Liver (tissue), 8 donors: ENCODE measurements at regions not wholly inside any gene's neighbourhood (a gene's known extent, or its start where the extent isn't known, plus 50 kb on each side); places are given as distances from the start of the nearest gene placed in this dataset.

Experiments used
- DNase-seq: peaks from one replicate; pipeline ENCODE4 v3.0.0-alpha.2; 2017; ENCODE audit warnings: low spot score
- H3K27ac ChIP-seq, 2 donors: one replicate each; pipeline ENCODE4 v1.7.0; 2013; ENCODE audit warnings: inconsistent platforms in 2 of 2, low read length in 2 of 2, control low read depth in 1 of 2, low read depth in 1 of 2, mild to moderate bottlenecking in 1 of 2
- H3K27me3 ChIP-seq, 4 donors: one replicate each; pipeline versions ENCODE4 v1.6.1 to v1.7.0; 2013; ENCODE audit warnings: low read length in 3 of 4, inconsistent platforms in 1 of 4, mild to moderate bottlenecking in 1 of 4, moderate library complexity in 1 of 4; ENCODE audit not compliant: control insufficient read depth in 4 of 4, insufficient read depth in 4 of 4
- H3K36me3 ChIP-seq, 4 donors: one replicate each; pipeline versions ENCODE4 v1.6.1 to v1.7.0; 2013; ENCODE audit warnings: low read length in 3 of 4, mild to moderate bottlenecking in 3 of 4, low read depth in 1 of 4, moderate library complexity in 1 of 4; ENCODE audit not compliant: control insufficient read depth in 4 of 4, insufficient read depth in 3 of 4
- H3K4me1 ChIP-seq, 4 donors: one replicate each; pipeline versions ENCODE4 v1.6.1 to v1.7.0; 2013; ENCODE audit warnings: low read length in 3 of 4, mild to moderate bottlenecking in 3 of 4, moderate library complexity in 1 of 4; ENCODE audit not compliant: control insufficient read depth in 4 of 4, insufficient read depth in 4 of 4
- H3K4me3 ChIP-seq, 3 donors: one replicate each; pipeline versions ENCODE4 v1.6.1 to v1.7.0; 2013; ENCODE audit warnings: low read length in 3 of 3, control low read depth in 1 of 3, low read depth in 1 of 3, mild to moderate bottlenecking in 1 of 3
- H3K9ac ChIP-seq, 2 donors: one replicate each; pipeline ENCODE4 v1.7.0; 2013; ENCODE audit warnings: low read length in 2 of 2, mild to moderate bottlenecking in 2 of 2, moderate library complexity in 2 of 2, control low read depth in 1 of 2, low read depth in 1 of 2
- H3K9me3 ChIP-seq, 4 donors: one replicate each; pipeline versions ENCODE4 v1.6.1 to v1.7.0; 2013; ENCODE audit warnings: low read length in 3 of 4; ENCODE audit not compliant: control insufficient read depth in 4 of 4
- CTCF ChIP-seq: fragments of 150-350 bp; IDR thresholded peaks from 2 replicates; pipeline ENCODE4 v1.5.1; 2017; ENCODE audit warnings: improper control_type of control experiment, low read depth, low read length; ENCODE audit not compliant: missing input control
- EGR1 ChIP-seq, 2 donors: IDR thresholded peaks; 2 replicates each; pipeline ENCODE4 v1.6.1; 2016 to 2018; ENCODE audit warnings: antibody characterized with exemption in 2 of 2, low read depth in 2 of 2
- FOXA1 ChIP-seq: IDR thresholded peaks from 2 replicates; pipeline ENCODE4 v1.6.1; 2016; ENCODE audit warnings: antibody characterized with exemption
- FOXA2 ChIP-seq: IDR thresholded peaks from 2 replicates; pipeline ENCODE4 v1.6.1; 2016; ENCODE audit warnings: antibody characterized with exemption
- GABPA ChIP-seq, 2 donors: IDR thresholded peaks in 1 of 2; conservative IDR thresholded peaks in 1 of 2; 2 replicates each; pipeline ENCODE4 v1.6.1; 2016; ENCODE audit warnings: antibody characterized with exemption in 2 of 2, mild to moderate bottlenecking in 1 of 2, moderate library complexity in 1 of 2
- HNF4A ChIP-seq, 2 donors: conservative IDR thresholded peaks; 2 replicates each; pipeline ENCODE4 v1.6.1; 2016; ENCODE audit warnings: antibody characterized with exemption in 2 of 2, mild to moderate bottlenecking in 2 of 2
- HNF4G ChIP-seq: IDR thresholded peaks from 2 replicates; pipeline ENCODE4 v1.6.1; 2016; ENCODE audit warnings: antibody characterized with exemption
- JUND ChIP-seq, 2 donors: IDR thresholded peaks; 2 replicates each; pipeline ENCODE4 v1.6.1; 2016; ENCODE audit warnings: antibody characterized with exemption in 2 of 2
- NR2F2 ChIP-seq: IDR thresholded peaks from 2 replicates; pipeline ENCODE4 v1.6.1; 2016; ENCODE audit warnings: antibody characterized with exemption
- RAD21 ChIP-seq, 2 donors: IDR thresholded peaks; 2 replicates each; pipeline ENCODE4 v1.6.1; 2016; ENCODE audit warnings: antibody characterized with exemption in 2 of 2, mild to moderate bottlenecking in 2 of 2
- REST ChIP-seq: IDR thresholded peaks from 2 replicates; pipeline ENCODE4 v1.6.1; 2016; ENCODE audit warnings: antibody characterized with exemption, mild to moderate bottlenecking
- RXRA ChIP-seq, 2 donors: IDR thresholded peaks; 2 replicates each; pipeline ENCODE4 v1.6.1; 2017 to 2018; ENCODE audit warnings: antibody characterized with exemption in 2 of 2, mild to moderate bottlenecking in 1 of 2
- SP1 ChIP-seq: IDR thresholded peaks from 2 replicates; pipeline ENCODE4 v1.6.1; 2018; ENCODE audit warnings: antibody characterized with exemption, mild to moderate bottlenecking
- TAF1 ChIP-seq: conservative IDR thresholded peaks from 2 replicates; pipeline ENCODE4 v1.6.1; 2016; ENCODE audit warnings: antibody characterized with exemption, mild to moderate bottlenecking
- YY1 ChIP-seq: IDR thresholded peaks from 2 replicates; pipeline ENCODE4 v1.6.1; 2016; ENCODE audit warnings: antibody characterized with exemption, mild to moderate bottlenecking
- WGBS: extraction: QIAGEN DNeasy Blood & Tissue Kit; methylation state at CpG from one replicate; pipeline ENCODE4 v1.1.7; 2013; 5-methylcytosine and 5-hydroxymethylcytosine counted together
- TF ChIP-seq, protein P1 (sequence below): IDR thresholded peaks from 2 replicates; pipeline ENCODE4 v1.6.1; 2016; ENCODE audit warnings: antibody characterized with exemption
- TF ChIP-seq, protein P2 (sequence below): IDR thresholded peaks from 2 replicates; pipeline ENCODE4 v1.6.1; 2016; ENCODE audit warnings: antibody characterized with exemption
- TF ChIP-seq, protein P3 (sequence below): IDR thresholded peaks from 2 replicates; pipeline ENCODE4 v1.6.1; 2016; ENCODE audit warnings: antibody characterized with exemption
- donor health status: healthy.
- donor health status: healthy.
- donor health status: healthy.
- donor health status: healthy.
- donor health status: healthy.

DNA sequence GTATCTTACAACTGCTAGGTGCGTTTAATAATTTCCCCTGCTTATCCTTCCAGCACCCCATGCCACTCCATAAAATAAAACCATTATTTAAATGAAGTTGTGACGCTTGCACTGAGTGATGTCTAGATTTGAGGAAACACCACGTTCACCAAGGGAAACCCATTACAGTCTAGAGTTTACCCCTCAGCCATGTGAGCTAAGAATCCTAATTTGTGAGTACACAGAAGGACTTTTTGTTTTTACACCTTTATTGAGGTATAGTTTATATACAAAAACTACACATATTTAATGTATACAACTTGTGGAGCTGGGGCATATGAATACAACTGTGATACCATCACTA lies 326.8 kb downstream of the RAPGEF2 start:
- no peaks in the 10 kb centered on the region for H3K27me3 ChIP-seq
- H3K36me3 ChIP-seq = no peaks in the 10 kb centered on the region
- no peak overlapping the region for H3K4me3 ChIP-seq
- DNase-seq = no peak
- no peak overlapping the region for H3K9ac ChIP-seq
- 59% methylated on average over 3 of the region's 3 CpGs for WGBS
- no peaks in the 10 kb centered on the region for H3K4me1 ChIP-seq
- H3K27ac ChIP-seq = no peak overlapping the region
- H3K9me3 ChIP-seq = no peaks in the 10 kb centered on the region
- TF ChIP-seq YY1 (no peak), EGR1 (IDR thresholded peaks at IDR 0.05; ENCODE audit: low read depth in 2 of 2) (no peak)
- TF ChIP-seq, protein P1, sequence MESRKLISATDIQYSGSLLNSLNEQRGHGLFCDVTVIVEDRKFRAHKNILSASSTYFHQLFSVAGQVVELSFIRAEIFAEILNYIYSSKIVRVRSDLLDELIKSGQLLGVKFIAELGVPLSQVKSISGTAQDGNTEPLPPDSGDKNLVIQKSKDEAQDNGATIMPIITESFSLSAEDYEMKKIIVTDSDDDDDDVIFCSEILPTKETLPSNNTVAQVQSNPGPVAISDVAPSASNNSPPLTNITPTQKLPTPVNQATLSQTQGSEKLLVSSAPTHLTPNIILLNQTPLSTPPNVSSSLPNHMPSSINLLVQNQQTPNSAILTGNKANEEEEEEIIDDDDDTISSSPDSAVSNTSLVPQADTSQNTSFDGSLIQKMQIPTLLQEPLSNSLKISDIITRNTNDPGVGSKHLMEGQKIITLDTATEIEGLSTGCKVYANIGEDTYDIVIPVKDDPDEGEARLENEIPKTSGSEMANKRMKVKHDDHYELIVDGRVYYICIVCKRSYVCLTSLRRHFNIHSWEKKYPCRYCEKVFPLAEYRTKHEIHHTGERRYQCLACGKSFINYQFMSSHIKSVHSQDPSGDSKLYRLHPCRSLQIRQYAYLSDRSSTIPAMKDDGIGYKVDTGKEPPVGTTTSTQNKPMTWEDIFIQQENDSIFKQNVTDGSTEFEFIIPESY = no peak

GRCh38 chr4:159430896-159431295 lies 328.0 kb downstream of the RAPGEF2 start:
- Histone ChIP-seq H3K27ac (no peak overlapping the region), H3K36me3 (no peaks in the 10 kb centered on the region), H3K4me3 (no peak overlapping the region), H3K27me3 (no peaks in the 10 kb centered on the region), H3K9ac (no peak overlapping the region), H3K9me3 (no peaks in the 10 kb centered on the region), H3K4me1 (no peaks in the 10 kb centered on the region)
- TF ChIP-seq, protein P2, sequence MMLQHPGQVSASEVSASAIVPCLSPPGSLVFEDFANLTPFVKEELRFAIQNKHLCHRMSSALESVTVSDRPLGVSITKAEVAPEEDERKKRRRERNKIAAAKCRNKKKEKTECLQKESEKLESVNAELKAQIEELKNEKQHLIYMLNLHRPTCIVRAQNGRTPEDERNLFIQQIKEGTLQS = no peak
- TF ChIP-seq NR2F2 = no peak
- TF ChIP-seq TAF1 = no peak
- TF ChIP-seq FOXA1 = no peak
- TF ChIP-seq, protein P3, sequence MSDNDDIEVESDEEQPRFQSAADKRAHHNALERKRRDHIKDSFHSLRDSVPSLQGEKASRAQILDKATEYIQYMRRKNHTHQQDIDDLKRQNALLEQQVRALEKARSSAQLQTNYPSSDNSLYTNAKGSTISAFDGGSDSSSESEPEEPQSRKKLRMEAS = no peak
- no peak for TF ChIP-seq HNF4G
- no peak for TF ChIP-seq FOXA2
- no peak for TF ChIP-seq YY1
- no peak for TF ChIP-seq JUND (IDR thresholded peaks at IDR 0.05)
- TF ChIP-seq SP1 = no peak
- no peak for TF ChIP-seq HNF4A (conservative IDR thresholded peaks at IDR 0.05)
- no peak for DNase-seq
- 93% methylated on average over 5 of the region's 5 CpGs for WGBS

DNA sequence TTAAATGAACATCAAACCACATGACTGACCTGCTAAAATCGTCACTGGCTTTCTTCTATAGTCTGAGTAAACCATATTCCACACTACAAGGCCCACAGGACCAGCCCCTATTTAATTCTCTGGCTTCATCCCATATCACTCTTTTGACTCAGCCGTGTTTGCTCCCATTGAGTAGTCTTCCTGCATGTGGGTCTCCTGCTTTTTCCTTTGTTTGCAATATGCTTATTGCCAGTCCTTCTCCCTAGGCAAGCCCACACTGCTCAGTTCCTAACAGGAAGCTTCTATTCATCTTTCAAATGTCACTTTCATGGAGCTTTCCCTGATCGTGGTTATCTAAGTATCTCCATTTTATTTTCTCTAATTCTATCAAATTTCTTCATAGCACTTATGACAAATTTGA lies 329.6 kb downstream of the RAPGEF2 start:
- DNase-seq = no peak
- H3K27ac ChIP-seq = no peak overlapping the region
- TF ChIP-seq CTCF (no peak), YY1 (no peak), RAD21 (IDR thresholded peaks at IDR 0.05) (no peak), REST (no peak), GABPA (IDR thresholded peaks at IDR 0.05 in 1 of 2, conservative IDR thresholded peaks at IDR 0.05 in 1 of 2) (no peak), HNF4G (no peak), HNF4A (conservative IDR thresholded peaks at IDR 0.05) (no peak), RXRA (IDR thresholded peaks at IDR 0.05) (no peak), FOXA2 (no peak), SP1 (no peak), EGR1 (IDR thresholded peaks at IDR 0.05; ENCODE audit: low read depth in 2 of 2) (no peak)
- TF ChIP-seq, protein P1 = no peak
- TF ChIP-seq, protein P2 = no peak
- H3K4me1 ChIP-seq = no peaks in the 10 kb centered on the region
- H3K9me3 ChIP-seq = no peaks in the 10 kb centered on the region
- no peaks in the 10 kb centered on the region for H3K27me3 ChIP-seq
- WGBS = 73% methylated on average over 3 of the region's 3 CpGs
- H3K36me3 ChIP-seq = no peaks in the 10 kb centered on the region
- H3K4me3 ChIP-seq = no peak overlapping the region
- H3K9ac ChIP-seq = no peak overlapping the region
